GM18858 (cell line): ENCODE measurements at regions not wholly inside any gene's neighbourhood (a gene's known extent, or its start where the extent isn't known, plus 50 kb on each side); places are given as distances from the start of the nearest gene placed in this dataset.
"Not testable (repeated sequence)": the region's sequence is repeated elsewhere in the genome, so short reads cannot be mapped to it uniquely, and the experiment has no call there.

Experiments
- ATAC-seq: cut with Tn5 transposase; IDR thresholded peaks from one replicate; pipeline ENCODE4 v1.9.1; 2021; ENCODE audit not compliant: unreplicated experiment

DNA sequence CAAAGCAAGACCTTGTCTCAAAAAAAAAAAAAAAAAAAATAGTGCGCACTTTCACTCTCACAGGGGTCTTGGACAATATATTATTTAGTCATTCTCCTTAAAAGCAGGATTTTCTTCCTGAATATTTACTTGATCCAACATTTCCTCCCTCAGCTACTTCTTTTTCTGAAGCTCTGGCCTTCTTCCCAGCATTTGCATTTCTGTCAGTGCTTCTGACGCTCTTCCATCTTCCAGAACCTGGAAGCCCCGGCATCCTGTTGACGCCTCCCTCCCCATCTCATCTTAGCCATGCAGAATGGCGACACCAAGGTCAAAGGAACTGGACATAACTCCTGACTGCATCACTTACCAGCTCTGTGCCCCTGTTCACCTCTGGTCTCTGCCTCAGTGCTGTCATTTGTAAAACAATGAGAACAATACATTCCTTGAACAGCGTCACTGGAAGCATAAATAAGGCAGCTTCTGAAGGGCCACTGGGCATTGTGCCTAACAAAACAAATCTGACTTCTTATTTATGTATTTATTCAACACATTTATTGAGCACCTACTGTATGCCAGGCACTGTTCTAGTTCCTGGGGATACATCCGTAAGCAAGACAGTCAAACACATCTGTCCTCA, 90.9 kb upstream of the MDM1 start:
- ATAC-seq: no peak

DNA sequence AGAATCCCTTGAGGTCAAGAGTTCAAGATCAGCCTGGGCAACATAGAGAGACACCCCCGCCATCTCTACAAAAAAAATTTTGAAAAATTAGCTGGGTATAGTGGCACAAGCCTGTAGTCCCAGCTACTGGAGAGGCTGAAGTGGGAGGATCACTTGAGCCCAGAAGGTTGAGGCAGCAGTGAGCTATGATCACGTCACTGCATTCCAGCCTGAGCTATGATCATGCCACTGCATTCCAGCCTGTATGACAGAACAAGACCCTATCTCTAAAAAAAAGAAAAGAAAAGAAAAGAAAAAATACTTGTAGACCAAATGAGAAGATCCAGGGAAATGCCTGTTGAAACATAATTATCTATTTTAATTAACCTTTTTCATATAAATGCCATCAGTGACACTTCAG, 93.8 kb upstream of the MDM1 start:
- no peak for ATAC-seq

DNA sequence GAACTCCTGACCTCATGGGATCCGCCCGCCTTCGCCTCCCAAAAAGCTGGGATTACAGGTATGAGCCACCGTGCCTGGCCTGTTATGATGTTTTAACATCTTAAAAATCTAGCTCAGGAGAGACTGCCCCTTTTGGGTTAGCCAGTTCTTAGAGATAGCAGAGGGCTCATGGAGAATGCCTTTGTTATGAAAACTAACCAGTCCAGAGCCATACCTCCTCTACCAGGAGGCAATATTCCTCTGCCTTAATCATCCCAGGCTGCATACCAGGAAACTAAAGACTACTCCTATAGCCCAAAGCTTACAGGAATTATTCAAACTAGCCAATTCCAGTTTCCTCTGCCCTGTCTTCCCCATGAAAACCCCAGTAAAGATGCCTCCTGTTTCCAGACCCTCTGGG, 96.0 kb upstream of the MDM1 start:
- no peak for ATAC-seq

DNA sequence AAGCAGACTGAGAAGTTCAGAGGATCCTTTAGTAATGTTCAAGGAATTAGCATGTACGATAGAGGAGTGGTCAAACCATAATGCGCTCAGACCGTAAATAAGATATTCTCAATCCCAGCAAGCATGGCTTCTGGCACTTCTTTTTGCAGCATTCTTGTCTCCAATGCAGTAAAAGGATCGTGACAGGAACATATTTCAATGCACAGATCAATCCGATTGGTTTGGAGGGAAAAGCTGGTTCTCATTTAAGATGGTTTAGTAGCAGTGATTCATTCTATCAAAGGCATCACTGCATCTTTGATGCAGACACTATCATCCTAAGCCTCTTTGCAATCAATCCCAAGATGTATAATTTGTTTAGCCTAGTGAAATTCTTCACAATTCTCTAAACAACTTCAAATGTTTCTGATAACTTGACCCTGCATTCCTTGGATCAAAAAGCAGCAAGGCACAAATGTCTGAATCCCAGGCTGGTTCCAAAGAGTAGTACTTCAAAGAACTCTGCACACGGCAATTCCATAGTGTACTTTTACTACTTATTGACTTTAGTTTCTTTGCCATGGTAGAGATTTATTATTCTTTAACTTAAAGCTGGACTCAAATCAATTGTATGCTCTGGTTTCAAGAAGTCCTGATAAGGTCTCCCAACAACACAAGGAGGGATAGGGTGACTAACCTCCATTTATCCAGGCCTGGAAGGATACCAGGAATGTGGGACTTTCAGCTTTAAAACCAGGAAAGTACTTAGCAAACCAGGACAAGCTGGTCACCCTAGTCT, 96.8 kb upstream of the MDM1 start:
- ATAC-seq: no peak

DNA sequence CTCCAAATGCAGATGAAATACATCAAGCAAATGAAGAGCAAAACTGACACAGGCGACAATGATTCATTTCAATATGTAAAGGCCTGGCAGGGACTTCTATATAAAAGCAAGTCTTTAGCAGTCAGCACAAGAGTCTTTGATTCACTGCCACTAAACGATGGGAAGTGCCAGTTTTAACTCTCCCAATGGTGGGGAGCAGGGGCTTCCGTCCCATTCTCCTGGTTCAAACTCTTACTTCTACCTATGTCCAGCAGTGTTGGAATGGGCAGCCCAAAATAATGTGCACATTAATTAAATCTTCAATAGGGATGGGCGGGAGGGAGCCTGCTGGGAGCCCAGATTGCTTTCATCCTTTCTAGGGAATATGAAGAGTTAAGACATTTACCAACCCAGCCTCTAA, 97.5 kb upstream of the MDM1 start:
- no peak for ATAC-seq

DNA sequence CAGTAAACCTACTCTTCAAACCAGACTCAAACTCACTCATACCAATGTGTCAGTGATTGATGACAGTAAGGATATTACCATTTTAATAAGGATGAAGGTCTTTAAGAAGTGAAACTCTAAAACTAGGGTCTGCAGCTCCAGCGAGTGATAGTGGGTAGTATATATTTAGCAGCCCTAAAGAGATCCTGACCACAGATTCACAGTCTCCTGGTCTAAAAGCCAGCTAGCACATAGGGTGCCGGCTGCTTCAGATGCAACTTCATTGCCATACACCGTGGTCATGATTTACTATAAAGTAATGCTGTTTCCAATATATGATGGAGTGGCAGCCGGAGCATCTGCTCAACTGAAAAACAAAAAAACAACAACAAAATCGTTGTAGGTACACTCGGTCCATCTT, 99.6 kb upstream of the MDM1 start:
- no peak for ATAC-seq

DNA sequence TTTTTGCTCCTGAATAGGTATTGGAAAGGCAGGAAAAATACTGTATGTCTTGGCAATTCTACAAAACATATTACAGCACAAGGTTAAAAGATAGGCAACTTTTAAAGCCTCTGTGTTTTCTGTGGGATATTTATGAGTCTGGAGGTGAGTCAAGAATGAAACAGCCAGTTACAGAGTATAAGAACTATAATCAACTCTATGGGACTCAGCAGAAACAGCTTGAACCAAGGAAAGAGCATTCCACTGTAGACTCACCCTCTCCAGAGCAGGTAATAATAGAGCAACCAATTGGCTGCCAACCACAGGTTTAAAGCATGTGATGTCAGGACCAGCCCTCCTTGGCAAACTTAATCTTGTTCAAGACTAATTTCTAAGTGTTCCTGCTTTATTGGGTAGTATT, 100.5 kb upstream of the MDM1 start:
- no peak for ATAC-seq

DNA sequence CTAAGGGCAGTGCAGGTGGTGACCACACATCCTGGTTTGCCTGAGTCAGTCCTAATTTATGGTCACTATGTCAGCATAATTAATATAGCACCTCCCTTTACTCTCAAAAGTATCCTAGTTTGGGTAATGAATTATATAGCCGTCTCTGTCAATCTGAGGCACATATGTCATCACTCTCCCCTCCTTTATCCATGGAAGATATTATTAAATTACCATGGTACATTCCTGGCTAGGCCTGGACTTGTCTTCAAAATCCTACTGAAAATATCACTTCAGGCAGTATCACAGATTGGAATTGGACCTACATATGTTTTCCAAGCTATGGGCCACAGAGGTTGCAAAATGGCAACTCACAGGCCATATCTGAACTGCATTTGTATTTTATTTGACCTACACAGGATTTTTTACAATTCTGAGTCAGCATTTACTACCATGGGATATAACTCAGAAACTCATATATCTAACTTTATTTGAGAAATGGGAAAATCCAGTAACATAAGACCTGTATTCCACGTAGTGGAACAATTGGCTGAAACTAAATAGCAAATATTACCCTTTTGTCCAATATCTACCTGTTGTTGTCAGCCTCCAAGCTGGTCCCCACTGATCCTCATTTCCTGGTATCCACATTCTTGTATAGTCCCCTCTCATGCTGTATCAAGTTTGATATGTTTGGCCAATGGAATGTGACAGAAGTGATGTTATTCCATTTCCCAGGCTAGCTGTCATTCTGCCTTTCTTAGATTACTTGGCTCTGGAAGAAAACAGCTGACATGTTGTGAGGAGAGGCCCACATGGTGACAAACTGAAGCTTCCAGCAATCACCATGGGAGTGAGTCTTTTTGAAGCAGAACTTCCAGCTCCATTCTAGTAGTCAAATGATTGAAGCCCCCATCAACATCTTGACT, 102.5 kb upstream of the MDM1 start:
- no peak for ATAC-seq

DNA sequence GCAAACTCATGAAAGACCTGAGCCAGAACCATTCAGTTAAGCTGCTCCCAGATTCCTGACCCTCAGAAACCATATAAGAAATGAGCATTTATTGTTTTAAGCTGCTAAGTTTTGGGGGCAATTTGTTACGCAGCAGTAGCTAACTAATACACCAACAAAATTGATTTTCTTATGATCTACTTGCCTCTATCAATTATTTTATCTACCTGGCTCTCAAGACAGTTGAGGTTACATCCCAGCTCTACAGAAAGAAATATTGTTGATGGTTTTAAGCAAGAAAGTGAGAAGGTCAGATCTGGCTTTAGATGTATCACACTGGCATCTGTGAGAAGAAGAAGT, 103.1 kb upstream of the MDM1 start:
- no peak for ATAC-seq

DNA sequence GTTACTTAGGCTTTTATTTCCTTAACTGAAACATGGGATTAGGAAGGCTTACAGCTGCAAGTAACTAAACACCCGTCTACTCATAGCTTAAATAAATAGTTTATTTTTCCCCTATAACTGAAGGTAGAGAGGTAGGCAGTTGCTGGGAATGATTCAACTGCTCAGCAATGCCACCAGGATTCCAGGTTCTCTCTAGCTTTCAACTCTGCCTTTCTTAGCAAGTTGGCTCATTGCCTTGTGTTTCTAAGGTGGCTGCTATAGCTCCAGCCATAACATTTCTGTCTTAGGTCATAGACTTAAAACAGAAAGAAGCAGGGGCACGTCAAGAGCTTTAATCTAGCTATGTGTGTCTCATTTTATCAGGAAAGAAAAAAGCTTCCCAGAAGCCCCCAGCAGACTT, 103.7 kb upstream of the MDM1 start:
- no peak for ATAC-seq

DNA sequence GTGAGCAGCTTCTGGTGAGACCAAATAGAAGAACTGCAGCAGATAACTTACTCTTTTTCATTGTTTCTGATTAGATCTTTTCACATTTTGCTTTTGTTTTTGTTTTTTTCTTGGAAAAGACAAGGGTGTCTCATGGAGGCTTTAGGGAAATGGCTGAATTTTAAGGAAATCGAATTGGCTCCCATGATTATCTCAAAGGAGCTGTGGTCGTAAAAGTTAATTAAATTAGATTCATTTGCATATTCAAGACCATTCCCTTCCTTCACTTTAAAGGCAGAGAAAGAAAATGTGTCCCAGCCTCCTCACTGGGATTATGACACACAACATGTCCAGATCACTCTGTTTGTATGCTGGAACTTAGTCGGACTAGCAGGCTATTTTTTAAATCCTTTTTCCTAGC, 106.4 kb upstream of the MDM1 start:
- no peak for ATAC-seq

DNA sequence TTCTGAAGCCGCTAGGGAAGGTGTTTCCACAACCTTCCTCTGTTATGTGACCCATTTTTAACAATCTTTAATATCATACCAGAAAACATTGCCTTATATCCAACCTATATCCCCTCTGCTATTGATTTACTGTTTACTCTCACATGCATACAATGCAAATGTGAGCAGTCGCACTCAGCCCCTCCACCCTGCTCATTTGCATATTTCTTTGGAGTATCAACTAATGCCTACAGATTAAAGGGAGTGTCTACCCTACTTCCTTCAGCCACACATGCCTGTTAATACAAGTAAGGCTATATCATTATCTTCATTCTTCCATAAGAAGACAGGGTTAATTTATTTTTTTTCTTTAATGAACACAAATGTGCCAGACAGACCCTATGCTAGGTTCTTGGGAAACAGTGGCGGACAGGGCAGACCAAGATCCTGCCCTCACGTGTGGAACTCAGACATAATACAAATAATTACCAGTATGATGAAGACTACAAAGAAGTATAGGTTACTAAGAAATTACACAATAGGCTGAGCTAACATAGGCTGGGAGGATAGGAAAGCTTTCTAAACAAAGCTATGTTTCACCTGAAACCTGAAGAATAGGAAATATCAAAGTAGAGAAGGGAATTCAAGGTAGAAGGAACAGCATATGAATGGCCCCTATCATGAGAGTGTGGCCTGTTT, 107.3 kb upstream of the MDM1 start:
- ATAC-seq: no peak

DNA sequence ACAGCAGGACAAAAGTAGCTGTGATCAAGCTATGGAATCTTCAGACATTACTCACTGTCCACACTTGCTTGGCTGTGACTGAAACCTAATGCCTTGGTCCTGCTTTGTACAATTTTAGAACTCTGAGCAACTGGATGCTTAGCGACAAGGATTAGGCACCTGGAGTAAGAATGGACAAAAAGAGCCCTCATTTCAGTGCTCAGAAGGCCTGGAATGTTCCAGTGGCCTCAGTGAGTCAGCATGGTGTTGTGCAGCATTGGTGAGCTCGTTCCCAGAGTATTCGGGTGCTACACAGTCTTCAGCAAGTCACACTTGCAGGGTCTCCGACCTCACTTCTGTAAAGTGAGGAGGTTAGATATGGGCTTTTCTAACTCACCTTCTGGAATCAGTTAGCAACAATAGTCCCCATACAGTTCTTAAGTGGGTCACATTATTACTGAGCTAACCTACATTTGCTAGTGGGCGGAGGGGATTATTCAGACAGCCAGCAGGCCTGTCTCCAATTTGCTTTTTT, 108.0 kb upstream of the MDM1 start:
- ATAC-seq: no peak

DNA sequence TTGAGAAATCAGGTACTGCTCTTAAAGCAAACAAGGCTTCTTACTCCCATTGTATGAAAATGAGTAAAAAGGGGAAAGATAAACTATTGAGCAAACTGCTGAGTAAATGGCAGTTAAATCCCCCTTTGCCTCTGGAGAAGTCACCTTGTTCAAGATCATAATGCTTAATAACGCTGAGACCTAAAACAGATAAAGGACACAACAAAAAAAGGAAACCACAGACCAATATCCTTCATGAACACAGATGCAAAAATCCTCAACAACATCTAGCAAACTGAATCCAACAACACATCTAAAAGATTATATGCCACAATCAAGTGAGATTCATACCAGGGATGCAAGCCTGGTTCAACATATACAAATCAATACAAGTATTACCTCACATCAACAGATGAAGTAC, 109.0 kb upstream of the MDM1 start:
- no peak for ATAC-seq

DNA sequence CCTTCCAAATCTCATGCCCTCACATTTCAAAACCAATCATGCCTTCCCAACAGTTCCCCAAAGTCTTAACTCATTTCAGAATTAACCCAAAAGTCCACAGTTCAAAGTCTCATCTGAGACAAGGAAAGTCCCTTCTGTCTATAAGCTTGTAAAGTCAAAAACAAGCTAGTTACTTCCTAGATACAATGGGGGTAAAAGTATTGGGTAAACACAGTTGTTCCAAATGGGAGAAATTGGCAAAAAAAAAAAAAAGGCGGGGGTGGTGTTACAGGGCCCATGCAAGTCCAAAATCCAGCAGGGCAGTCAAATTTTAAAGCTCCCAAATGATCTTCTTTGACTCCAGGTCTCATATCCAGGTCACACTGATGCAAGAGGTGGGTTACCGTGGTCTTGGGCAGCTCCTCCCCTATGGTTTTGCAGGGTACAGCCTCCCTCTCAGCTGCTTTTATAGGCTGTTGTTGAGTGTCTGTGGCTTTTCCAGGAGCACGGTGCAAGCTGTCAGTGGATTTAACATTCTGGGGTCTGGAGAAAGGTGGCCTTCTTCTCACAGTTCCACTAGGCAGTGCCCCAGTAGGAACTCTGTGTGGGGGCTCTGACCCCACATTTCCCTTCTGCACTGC, 110.3 kb upstream of the MDM1 start:
- not testable (repeated sequence) for ATAC-seq

DNA sequence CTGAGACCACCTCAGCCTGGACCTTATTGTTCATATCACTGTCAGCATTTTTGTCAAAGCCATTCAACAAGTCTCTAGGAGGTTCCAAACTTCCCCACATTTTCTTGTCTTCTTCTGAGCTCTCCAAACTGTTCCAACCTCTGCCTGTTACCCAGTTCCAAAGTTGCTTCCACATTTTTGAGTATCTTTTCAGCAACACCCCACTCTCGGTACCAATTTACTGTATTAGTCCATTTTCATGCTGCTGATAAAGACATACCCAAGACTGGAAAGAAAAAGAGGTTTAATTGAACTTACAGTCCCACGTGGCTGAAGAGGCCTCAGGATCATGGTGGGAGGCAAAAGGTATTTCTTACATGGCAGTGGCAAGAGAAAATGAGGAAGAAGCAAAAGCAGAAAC, 111.5 kb upstream of the MDM1 start:
- ATAC-seq: not testable (repeated sequence)

DNA sequence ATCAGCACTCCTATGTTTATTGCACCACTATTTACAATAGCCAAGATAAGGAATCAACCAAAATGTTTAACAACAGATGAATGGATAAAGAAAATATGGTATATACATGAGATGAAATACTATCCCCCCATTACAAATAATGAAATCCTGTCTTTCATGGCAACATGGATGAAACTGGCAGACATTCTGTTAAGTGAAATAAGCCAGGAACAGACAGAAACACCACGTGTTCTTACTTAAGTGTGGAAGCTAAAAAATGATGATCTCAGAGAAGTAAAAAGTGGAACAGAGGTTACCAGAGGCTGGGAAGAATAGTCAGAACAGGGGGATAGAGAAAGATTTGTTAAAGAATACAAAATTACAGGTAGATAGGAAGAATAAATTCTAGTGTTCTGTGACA, 113.7 kb upstream of the MDM1 start:
- ATAC-seq: no peak

DNA sequence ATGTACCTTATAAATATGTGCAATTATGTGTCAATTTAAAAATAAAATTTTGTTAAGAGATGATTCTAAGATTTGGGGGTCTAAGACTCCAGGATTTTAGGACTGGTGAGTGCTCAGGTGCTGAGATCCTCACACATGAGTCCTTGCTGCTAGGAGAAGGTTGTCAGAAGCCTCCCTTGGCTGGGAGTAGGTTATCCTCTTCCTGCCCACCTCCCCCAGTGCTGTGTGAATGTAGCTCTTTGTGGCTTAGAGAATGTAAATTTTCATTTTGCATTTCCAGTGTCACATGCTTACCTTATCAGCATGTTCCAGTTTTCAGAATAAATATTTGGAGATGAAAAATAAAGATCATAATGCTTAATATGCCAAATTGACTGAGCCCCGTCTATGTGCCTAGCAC, 114.2 kb upstream of the MDM1 start:
- ATAC-seq: no peak

DNA sequence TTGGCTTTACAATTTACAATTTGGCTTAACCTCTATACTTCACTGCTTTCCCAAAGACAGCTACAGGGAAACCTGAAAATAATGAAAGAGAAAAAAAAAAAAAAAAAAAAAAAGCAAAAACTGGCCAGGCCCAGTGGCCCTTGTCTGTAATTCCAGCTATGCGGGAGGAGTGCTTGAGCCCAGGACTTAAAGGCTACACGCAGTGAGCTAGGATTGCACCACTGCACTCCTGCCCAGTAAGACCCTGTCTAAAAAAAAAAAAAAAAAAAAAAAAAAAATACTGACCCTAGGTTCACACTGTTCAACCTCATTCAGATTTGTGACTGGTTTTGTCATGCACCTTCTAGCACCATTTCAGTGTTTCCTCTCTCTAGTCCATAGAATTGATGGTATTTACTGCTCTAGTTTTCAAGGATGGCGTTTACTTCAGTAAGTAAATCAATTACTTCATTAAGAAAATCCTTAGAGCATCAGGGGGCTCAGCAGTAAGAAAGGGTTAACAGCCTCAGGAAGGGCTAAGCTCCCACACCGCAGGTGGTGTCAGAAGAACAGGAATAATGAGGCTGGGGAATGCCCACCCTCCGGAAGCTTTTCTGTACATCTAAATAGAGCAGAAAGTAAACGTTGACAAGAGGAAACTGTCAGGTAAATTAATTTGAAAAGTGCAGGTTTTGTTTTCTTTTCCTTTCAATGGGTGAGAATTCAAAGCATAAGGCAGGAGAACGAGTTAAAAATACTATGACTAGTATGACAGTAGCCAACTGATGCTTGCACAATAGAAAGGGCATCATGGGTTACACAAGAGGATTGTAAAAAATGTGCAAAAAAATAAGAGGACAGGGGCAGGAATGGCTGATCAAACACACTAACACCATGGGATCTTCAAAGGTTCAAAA, 115.0 kb upstream of the MDM1 start:
- ATAC-seq: no peak

DNA sequence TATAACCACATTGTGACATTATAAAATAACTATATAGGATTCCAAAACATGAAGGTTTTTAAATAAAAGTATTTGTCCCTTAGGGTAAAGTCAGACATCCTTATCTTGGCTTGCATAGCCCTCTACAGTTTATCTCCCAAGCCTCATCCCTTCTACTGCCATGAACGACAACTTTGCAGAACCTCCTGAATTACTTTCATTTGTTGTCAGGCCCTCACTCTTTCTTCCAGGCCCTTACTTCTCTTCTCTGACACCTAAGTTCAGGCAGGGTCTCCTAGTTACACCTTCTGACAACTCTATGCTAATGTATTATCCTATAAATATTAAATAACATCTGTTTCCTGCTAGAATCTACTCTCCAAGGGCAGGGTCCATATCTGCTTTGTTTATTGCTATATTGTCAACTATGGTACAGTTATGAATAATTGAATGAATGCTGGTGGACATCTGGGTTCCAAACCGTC, 115.7 kb upstream of the MDM1 start:
- ATAC-seq: no peak
